ENCODE measurements at regions not wholly inside any gene's neighbourhood (a gene's known extent, or its start where the extent isn't known, plus 50 kb on each side); places are given as distances from the start of the nearest gene placed in this dataset.

- H4K20me1 ChIP-seq (ENCODE audit: insufficient read depth, low read length), result no peaks in the 10 kb centered on the region
- H3K27me3 ChIP-seq (ENCODE audit: insufficient read depth, low read length), result no peaks in the 10 kb centered on the region
- H3K4me1 ChIP-seq (ENCODE audit: insufficient read depth, low read length, severe bottlenecking), result no peaks in the 10 kb centered on the region
- H3K9ac ChIP-seq (ENCODE audit: low read length), result no peak overlapping the region
- TF ChIP-seq CTCF (IDR thresholded peaks at IDR 0.05; ENCODE audit: low read length) (peak; percentile 82), EZH2 (IDR thresholded peaks at IDR 0.05; ENCODE audit: borderline replicate concordance, low read length) (no peak)
- no peak overlapping the region for H3K4me2 ChIP-seq (ENCODE audit: low read length)
- no peaks in the 10 kb centered on the region for H3F3A ChIP-seq (ENCODE audit: insufficient read depth, low read length)
- H3K79me2 ChIP-seq (ENCODE audit: insufficient read depth, low read length), result no peaks in the 10 kb centered on the region
- H3K9me3 ChIP-seq (ENCODE audit: low read length), result no peaks in the 10 kb centered on the region
- no peaks in the 10 kb centered on the region for H3K36me3 ChIP-seq (ENCODE audit: insufficient read depth, low read length)
- no peaks in the 10 kb centered on the region for H3K9me2 ChIP-seq (ENCODE audit: low read depth, low read length)
- no peak overlapping the region for H3K4me3 ChIP-seq (ENCODE audit: low read depth, low read length, poor library complexity, severe bottlenecking)
- no peak overlapping the region for H3K27ac ChIP-seq (ENCODE audit: low read depth, low read length, poor library complexity, severe bottlenecking)
- no peak overlapping the region for H2AFZ ChIP-seq (ENCODE audit: low read length)
Observed at GRCh38 chr2:151051574-151052220, 210.0 kb downstream of the RBM43 start.

- Histone ChIP-seq H3K9me2 (ENCODE audit: low read depth, low read length) (no peaks in the 10 kb centered on the region), H4K20me1 (ENCODE audit: insufficient read depth, low read length) (no peaks in the 10 kb centered on the region), H3K4me1 (ENCODE audit: insufficient read depth, low read length, severe bottlenecking) (no peaks in the 10 kb centered on the region), H3K36me3 (ENCODE audit: insufficient read depth, low read length) (no peaks in the 10 kb centered on the region), H3K9ac (ENCODE audit: low read length) (no peak overlapping the region), H3K79me2 (ENCODE audit: insufficient read depth, low read length) (no peaks in the 10 kb centered on the region), H3K9me3 (ENCODE audit: low read length) (no peaks in the 10 kb centered on the region), H3F3A (ENCODE audit: insufficient read depth, low read length) (no peaks in the 10 kb centered on the region), H2AFZ (ENCODE audit: low read length) (no peak overlapping the region), H3K27me3 (ENCODE audit: insufficient read depth, low read length) (no peaks in the 10 kb centered on the region), H3K27ac (ENCODE audit: low read depth, low read length, poor library complexity, severe bottlenecking) (no peak overlapping the region), H3K4me2 (ENCODE audit: low read length) (no peak overlapping the region), H3K4me3 (ENCODE audit: low read depth, low read length, poor library complexity, severe bottlenecking) (no peak overlapping the region)
- no peak for TF ChIP-seq EZH2 (IDR thresholded peaks at IDR 0.05; ENCODE audit: borderline replicate concordance, low read length)
- no peak for TF ChIP-seq CTCF (IDR thresholded peaks at IDR 0.05; ENCODE audit: low read length)
Observed at GRCh38 chr2:151049746-151050145, 211.9 kb downstream of the RBM43 start.

GRCh38 chr2:151048331-151049054 lies 213.2 kb downstream of the RBM43 start:
- Histone ChIP-seq H3K36me3 (ENCODE audit: insufficient read depth, low read length) (no peaks in the 10 kb centered on the region), H3K4me2 (ENCODE audit: low read length) (no peak overlapping the region)

More at GRCh38 chr2:151048331-151049054, 213.2 kb downstream of the RBM43 start:
- Histone ChIP-seq H2AFZ (ENCODE audit: low read length) (no peak overlapping the region), H3K9me3 (ENCODE audit: low read length) (no peaks in the 10 kb centered on the region), H3F3A (ENCODE audit: insufficient read depth, low read length) (no peaks in the 10 kb centered on the region), H3K4me1 (ENCODE audit: insufficient read depth, low read length, severe bottlenecking) (no peaks in the 10 kb centered on the region), H3K79me2 (ENCODE audit: insufficient read depth, low read length) (no peaks in the 10 kb centered on the region), H4K20me1 (ENCODE audit: insufficient read depth, low read length) (no peaks in the 10 kb centered on the region), H3K27me3 (ENCODE audit: insufficient read depth, low read length) (no peaks in the 10 kb centered on the region), H3K9me2 (ENCODE audit: low read depth, low read length) (no peaks in the 10 kb centered on the region), H3K9ac (ENCODE audit: low read length) (no peak overlapping the region), H3K27ac (ENCODE audit: low read depth, low read length, poor library complexity, severe bottlenecking) (no peak overlapping the region), H3K4me3 (ENCODE audit: low read depth, low read length, poor library complexity, severe bottlenecking) (no peak overlapping the region)
- TF ChIP-seq EZH2 (IDR thresholded peaks at IDR 0.05; ENCODE audit: borderline replicate concordance, low read length), result no peak
- TF ChIP-seq CTCF (IDR thresholded peaks at IDR 0.05; ENCODE audit: low read length), result no peak
